Daoy (cell line): ENCODE measurements at regions not wholly inside any gene's neighbourhood (a gene's known extent, or its start where the extent isn't known, plus 50 kb on each side); places are given as distances from the start of the nearest gene placed in this dataset.
"Not testable (repeated sequence)": the region's sequence is repeated elsewhere in the genome, so short reads cannot be mapped to it uniquely, and the experiment has no call there.

Experiments used
- DNase-seq: peaks from one replicate; pipeline ENCODE4 v3.0.0-alpha.2; 2015; ENCODE audit warnings: low read depth

GRCh38 chr13:44848920-44849676 lies 140.2 kb downstream of the NUFIP1 start:
- no peak for DNase-seq

- DNase-seq: not testable (repeated sequence)
Observed at GRCh38 chr13:44845281-44846058, 143.8 kb downstream of the NUFIP1 start.

GRCh38 chr13:44844786-44845185 lies 144.5 kb downstream of the NUFIP1 start:
- no peak for DNase-seq

GRCh38 chr13:44843403-44843802 lies 145.9 kb downstream of the NUFIP1 start:
- peak; percentile 19 for DNase-seq

GRCh38 chr13:44842158-44842557 lies 147.1 kb downstream of the NUFIP1 start:
- peak; percentile 12 for DNase-seq

- DNase-seq: no peak
Observed at GRCh38 chr13:44840131-44840530, 149.1 kb downstream of the NUFIP1 start.

GRCh38 chr13:44837250-44837649 lies 152.0 kb downstream of the NUFIP1 start:
- DNase-seq: peak; percentile 14

- no peak for DNase-seq
Observed at GRCh38 chr13:44834404-44834803, 154.9 kb downstream of the NUFIP1 start.

- no peak for DNase-seq
Observed at GRCh38 chr13:44833626-44834025, 155.6 kb downstream of the NUFIP1 start.

- no peak for DNase-seq
Observed at GRCh38 chr13:44833139-44833538, 156.1 kb downstream of the NUFIP1 start.

GRCh38 chr13:44826591-44827350 lies 162.5 kb downstream of the NUFIP1 start:
- DNase-seq: no peak

- no peak for DNase-seq
Observed at GRCh38 chr13:44825953-44826352, 163.3 kb downstream of the NUFIP1 start.

- DNase-seq: not testable (repeated sequence)
Observed at GRCh38 chr13:44823555-44823954, 165.7 kb downstream of the NUFIP1 start.

GRCh38 chr13:44822291-44822690 lies 167.0 kb downstream of the NUFIP1 start:
- no peak for DNase-seq

GRCh38 chr13:44819772-44820171 lies 169.5 kb downstream of the NUFIP1 start:
- DNase-seq: no peak

GRCh38 chr13:44819245-44819644 lies 170.0 kb downstream of the NUFIP1 start:
- peak; percentile 55 for DNase-seq

GRCh38 chr13:44818428-44818827 lies 170.8 kb downstream of the NUFIP1 start:
- no peak for DNase-seq

- DNase-seq: no peak
Observed at GRCh38 chr13:44818016-44818415, 171.3 kb downstream of the NUFIP1 start.

GRCh38 chr13:44817131-44817671 lies 172.1 kb downstream of the NUFIP1 start:
- DNase-seq: peak; percentile 49

GRCh38 chr13:44816701-44817100 lies 172.6 kb downstream of the NUFIP1 start:
- DNase-seq: no peak

- DNase-seq: peak; percentile 86
Observed at GRCh38 chr13:44815623-44816022, 173.6 kb downstream of the NUFIP1 start.

- no peak for DNase-seq
Observed at GRCh38 chr13:44814836-44815235, 174.4 kb downstream of the NUFIP1 start.
